AG04450 (cell line): ENCODE measurements at regions not wholly inside any gene's neighbourhood (a gene's known extent, or its start where the extent isn't known, plus 50 kb on each side); places are given as distances from the start of the nearest gene placed in this dataset.
A peak's percentile ranks its signal among the peaks of the same experiment; 100 is the strongest.

Experiments
- CTCF ChIA-PET: fragments of 300-600, 350-600 bp; formaldehyde crosslinking; extraction: SDS; loops from one replicate; lab custom pipeline; 2022; ENCODE audit warnings: antibody characterized with exemption, inconsistent platforms; lab: Charles Lee
- POLR2A ChIA-PET: fragments of 350-600 bp; formaldehyde crosslinking; extraction: SDS; loops from one replicate; lab custom pipeline; 2021; ENCODE audit warnings: antibody characterized with exemption, inconsistent platforms; lab: Yijun Ruan, JAX
- DNase-seq: peaks from one replicate; pipeline ENCODE4 v3.0.0-alpha.2; 2011; ENCODE audit warnings: low read depth, low spot score
- H3K27ac ChIP-seq: one replicate; pipeline ENCODE4 v1.5.1; 2012; ENCODE audit warnings: low read depth, low read length, control low read depth
- H3K27me3 ChIP-seq: one replicate; pipeline ENCODE4 v1.6.0; 2012; ENCODE audit warnings: low read length; ENCODE audit not compliant: control insufficient read depth, insufficient read depth
- H3K4me3 ChIP-seq: 2 replicates; pipeline ENCODE4 v1.5.1; 2011; ENCODE audit warnings: mild to moderate bottlenecking, low read depth, low read length, control low read depth
- H3K9me3 ChIP-seq: 2 replicates; pipeline ENCODE4 v1.5.1; 2012; ENCODE audit warnings: low read length; ENCODE audit not compliant: control insufficient read depth, insufficient read depth
- CTCF ChIP-seq: IDR thresholded peaks from 2 replicates; pipeline ENCODE4 v1.5.1; 2011; ENCODE audit warnings: low read depth, low read length, control low read depth, inconsistent platforms

- ChIA-PET CTCF (no interaction called here), POLR2A (no interaction called here)
- no peak for DNase-seq
- TF ChIP-seq CTCF: no peak
- H3K27ac ChIP-seq: no peak overlapping the region
- peaks cover 4% of the 10 kb centered on the region; the same call in 1 of the 2 replicates for H3K9me3 ChIP-seq
- no peaks in the 10 kb centered on the region for H3K27me3 ChIP-seq
- H3K4me3 ChIP-seq: no peak overlapping the region
Measured at GRCh38 chr2:13649918-13650317, 933.2 kb downstream of the TRIB2 start.

GRCh38 chr2:13650586-13651180, 933.9 kb downstream of the TRIB2 start:
- no peak overlapping the region for H3K4me3 ChIP-seq
- H3K27me3 ChIP-seq: no peaks in the 10 kb centered on the region
- DNase-seq: no peak
- CTCF ChIA-PET: no interaction called here
- POLR2A ChIA-PET: no interaction called here
- no peak overlapping the region for H3K27ac ChIP-seq
- TF ChIP-seq CTCF: no peak
- peaks cover 4% of the 10 kb centered on the region; the same call in 1 of the 2 replicates for H3K9me3 ChIP-seq

GRCh38 chr2:13651684-13652131, 935.0 kb downstream of the TRIB2 start:
- POLR2A ChIA-PET: no interaction called here

GRCh38 chr2:13652531-13653313, 936.0 kb downstream of the TRIB2 start:
- CTCF ChIA-PET: no interaction called here
- H3K27me3 ChIP-seq: no peaks in the 10 kb centered on the region
- H3K27ac ChIP-seq: no peak overlapping the region
- POLR2A ChIA-PET: no interaction called here
- TF ChIP-seq CTCF: no peak
- H3K4me3 ChIP-seq: no peak overlapping the region
- peak; percentile 24 for DNase-seq
- peaks cover 4% of the 10 kb centered on the region; the same call in 1 of the 2 replicates for H3K9me3 ChIP-seq

More at GRCh38 chr2:13651684-13652131, 935.0 kb downstream of the TRIB2 start:
- CTCF ChIA-PET: no interaction called here
- Histone ChIP-seq H3K27me3 (no peaks in the 10 kb centered on the region), H3K27ac (no peak overlapping the region), H3K4me3 (no peak overlapping the region), H3K9me3 (peaks cover 4% of the 10 kb centered on the region; the same call in 1 of the 2 replicates)
- TF ChIP-seq CTCF: no peak
- DNase-seq: no peak

- POLR2A ChIA-PET: no interaction called here
- H3K4me3 ChIP-seq: no peak overlapping the region
Measured at GRCh38 chr2:13654416-13654815, 937.7 kb downstream of the TRIB2 start.

More at GRCh38 chr2:13654416-13654815, 937.7 kb downstream of the TRIB2 start:
- CTCF ChIA-PET: no interaction called here
- no peaks in the 10 kb centered on the region for H3K27me3 ChIP-seq
- peaks cover 4% of the 10 kb centered on the region; the same call in 1 of the 2 replicates for H3K9me3 ChIP-seq
- no peak for DNase-seq
- no peak overlapping the region for H3K27ac ChIP-seq
- no peak for TF ChIP-seq CTCF
